H9 (cell line): ENCODE measurements at regions not wholly inside any gene's neighbourhood (a gene's known extent, or its start where the extent isn't known, plus 50 kb on each side); places are given as distances from the start of the nearest gene placed in this dataset.
A peak's percentile ranks its signal among the peaks of the same experiment; 100 is the strongest.

Experiments used
- DNase-seq: peaks from one replicate; pipeline ENCODE4 v3.0.0-alpha.2; 2017
- H2AFZ ChIP-seq: one replicate; pipeline ENCODE4 v1.6.1; 2013; ENCODE audit warnings: mild to moderate bottlenecking, low read length, control low read depth, moderate library complexity
- H2AK5ac ChIP-seq: 2 replicates; pipeline ENCODE4 v1.6.1; 2013; ENCODE audit warnings: low read length, control low read depth, mixed read lengths; ENCODE audit not compliant: insufficient read length
- H2BK120ac ChIP-seq: one replicate; pipeline ENCODE4 v1.6.1; 2013; ENCODE audit warnings: low read depth, mild to moderate bottlenecking, low read length, control low read depth, inconsistent platforms; ENCODE audit not compliant: poor library complexity, severe bottlenecking
- H2BK12ac ChIP-seq: 2 replicates; pipeline ENCODE4 v1.6.1; 2013; ENCODE audit warnings: low read length, control low read depth, mixed read lengths, low read depth; ENCODE audit not compliant: insufficient read length
- H2BK15ac ChIP-seq: 2 replicates; pipeline ENCODE4 v1.6.1; 2013; ENCODE audit warnings: low read depth, low read length, control low read depth
- H2BK20ac ChIP-seq: one replicate; pipeline ENCODE4 v1.6.1; 2013; ENCODE audit warnings: low read depth, mild to moderate bottlenecking, low read length, control low read depth, inconsistent platforms; ENCODE audit not compliant: poor library complexity, severe bottlenecking
- H2BK5ac ChIP-seq: 2 replicates; pipeline ENCODE4 v1.6.1; 2013; ENCODE audit warnings: low read length, control low read depth, mixed read lengths; ENCODE audit not compliant: insufficient read length
- H3K14ac ChIP-seq: 2 replicates; pipeline ENCODE4 v1.6.1; 2013; ENCODE audit warnings: low read length, control low read depth; ENCODE audit not compliant: insufficient read depth
- H3K18ac ChIP-seq: 2 replicates; pipeline ENCODE4 v1.6.1; 2013; ENCODE audit warnings: low read depth, mild to moderate bottlenecking, mixed read lengths, low read length, control low read depth; ENCODE audit not compliant: insufficient read length
- H3K23ac ChIP-seq: 2 replicates; pipeline ENCODE4 v1.6.1; 2013; ENCODE audit warnings: low read length, control low read depth, mixed read lengths, low read depth; ENCODE audit not compliant: insufficient read length
- H3K23me2 ChIP-seq: 2 replicates; pipeline ENCODE4 v1.6.1; 2013; ENCODE audit warnings: low read depth, mild to moderate bottlenecking, mixed read lengths, low read length, control low read depth; ENCODE audit not compliant: insufficient read length, poor library complexity, severe bottlenecking
- H3K27ac ChIP-seq: 2 replicates; pipeline ENCODE4 v1.5.1; 2013; ENCODE audit warnings: low read length, control low read depth, mixed read lengths, low read depth; ENCODE audit not compliant: insufficient read length
- H3K27me3 ChIP-seq: 2 replicates; pipeline ENCODE4 v1.6.1; 2013; ENCODE audit warnings: low read length, control low read depth, inconsistent platforms; ENCODE audit not compliant: insufficient read depth
- H3K4ac ChIP-seq: 2 replicates; pipeline ENCODE4 v1.6.1; 2013; ENCODE audit warnings: low read depth, mild to moderate bottlenecking, control low read depth, inconsistent platforms, low read length, moderate library complexity
- H3K4me1 ChIP-seq: 2 replicates; pipeline ENCODE4 v1.6.1; 2013; ENCODE audit warnings: low read length, control low read depth, inconsistent platforms; ENCODE audit not compliant: insufficient read depth
- H3K4me2 ChIP-seq: 2 replicates; pipeline ENCODE4 v1.6.1; 2013; ENCODE audit warnings: low read length, control low read depth, mixed read lengths; ENCODE audit not compliant: insufficient read length, insufficient read depth
- H3K56ac ChIP-seq: 2 replicates; pipeline ENCODE4 v1.6.1; 2013; ENCODE audit warnings: low read depth, mild to moderate bottlenecking, mixed read lengths, low read length, control low read depth; ENCODE audit not compliant: insufficient read length
- H3K79me1 ChIP-seq: 2 replicates; pipeline ENCODE4 v1.6.1; 2013; ENCODE audit warnings: low read depth, mild to moderate bottlenecking, moderate library complexity, low read length, control low read depth, inconsistent platforms; ENCODE audit not compliant: insufficient read depth, poor library complexity, severe bottlenecking
- H3K79me2 ChIP-seq: 2 replicates; pipeline ENCODE4 v1.6.1; 2013; ENCODE audit warnings: low read length, control low read depth, inconsistent platforms; ENCODE audit not compliant: insufficient read depth
- H3K9ac ChIP-seq: 2 replicates; pipeline ENCODE4 v1.6.1; 2013; ENCODE audit warnings: low read length, control low read depth, mixed read lengths; ENCODE audit not compliant: insufficient read length; ENCODE audit errors: extremely low read depth
- H3K9me3 ChIP-seq: one replicate; pipeline ENCODE4 v1.6.1; 2013; ENCODE audit warnings: low read depth, low read length, inconsistent platforms; ENCODE audit not compliant: control insufficient read depth
- H3T11ph ChIP-seq: one replicate; pipeline ENCODE4 v1.6.1; 2013; ENCODE audit warnings: mild to moderate bottlenecking, low read length, control low read depth, inconsistent platforms
- H4K20me1 ChIP-seq: one replicate; pipeline ENCODE4 v1.6.1; 2013; ENCODE audit not compliant: control insufficient read depth, insufficient read length, insufficient read depth
- H4K5ac ChIP-seq: 2 replicates; pipeline ENCODE4 v1.6.1; 2013; ENCODE audit warnings: low read depth, mild to moderate bottlenecking, mixed read lengths, low read length, control low read depth; ENCODE audit not compliant: insufficient read length
- H4K8ac ChIP-seq: replicated peaks from 2 replicates; pipeline ENCODE4 v1.6.1; 2013; ENCODE audit warnings: low read length, control low read depth, mixed read lengths, low read depth; ENCODE audit not compliant: insufficient read length
- H4K91ac ChIP-seq: 2 replicates; pipeline ENCODE4 v1.6.1; 2013; ENCODE audit warnings: low read depth, mild to moderate bottlenecking, moderate library complexity, mixed read lengths, low read length, control low read depth; ENCODE audit not compliant: insufficient read length
- H3K27ac Mint-ChIP-seq, 3 experiments: 2 replicates in 2 of 3; 3 replicates in 1 of 3; pipeline ENCODE4 v1.8.0; 2020 to 2021; ENCODE audit warnings: mixed read lengths in 3 of 3, mild to moderate bottlenecking in 1 of 3, moderate library complexity in 1 of 3
- H3K27me3 Mint-ChIP-seq: 2 replicates; pipeline ENCODE4 v1.8.0; 2021; ENCODE audit warnings: low read depth, mild to moderate bottlenecking, moderate library complexity, mixed read lengths
- H3K36me3 Mint-ChIP-seq, 3 experiments: 2 replicates in 2 of 3; 3 replicates in 1 of 3; pipeline ENCODE4 v1.8.0; 2020 to 2021; ENCODE audit warnings: low read depth in 3 of 3, mixed read lengths in 3 of 3; ENCODE audit not compliant: insufficient read depth in 1 of 3
- H3K4me1 Mint-ChIP-seq, 2 experiments: 2 replicates each; pipeline ENCODE4 v1.8.0; 2020; ENCODE audit warnings: mixed read lengths in 2 of 2
- H3K4me3 Mint-ChIP-seq, 2 experiments: 2 replicates in 1 of 2; 3 replicates in 1 of 2; pipeline ENCODE4 v1.8.0; 2020 to 2021; ENCODE audit warnings: mild to moderate bottlenecking in 2 of 2, mixed read lengths in 2 of 2, moderate library complexity in 1 of 2
- H3K9me3 Mint-ChIP-seq, 2 experiments: 2 replicates in 1 of 2; 3 replicates in 1 of 2; pipeline ENCODE4 v1.8.0; 2020; ENCODE audit warnings: mild to moderate bottlenecking in 2 of 2, mixed read lengths in 2 of 2, moderate library complexity in 1 of 2
- CTCF ChIP-seq: fragments of 200-600 bp; sonication (generic); conservative IDR thresholded peaks from 3 replicates; pipeline ENCODE4 v1.8.0; 2021; ENCODE audit warnings: antibody characterized with exemption, mild to moderate bottlenecking
- WGBS: extraction: QIAGEN DNeasy Blood & Tissue Kit; methylation state at CpG from one replicate; pipeline ENCODE4 v1.1.7; 2013; ENCODE audit warnings: missing lambda C conversion rate, low lambda C conversion rate, mixed read lengths; ENCODE audit not compliant: insufficient read length; ENCODE audit errors: extremely low coverage; 5-methylcytosine and 5-hydroxymethylcytosine counted together

- Histone ChIP-seq H3K4ac (no peak overlapping the region), H3K9me3 (no peaks in the 10 kb centered on the region), H3K18ac (no peak overlapping the region), H3K27me3 (no peaks in the 10 kb centered on the region), H4K91ac (no peak overlapping the region), H3K4me2 (no peak overlapping the region), H2BK20ac (no peak overlapping the region), H2BK15ac (no peak overlapping the region), H3K9ac (no peak overlapping the region), H4K20me1 (no peaks in the 10 kb centered on the region), H4K8ac (no peak overlapping the region), H3K79me1 (no peaks in the 10 kb centered on the region), H2BK5ac (no peak overlapping the region), H2AFZ (no peak overlapping the region), H3K79me2 (no peaks in the 10 kb centered on the region), H3K23ac (no peak overlapping the region), H3K4me1 (no peaks in the 10 kb centered on the region), H4K5ac (no peak overlapping the region), H2BK120ac (no peak overlapping the region), H3T11ph (no peak overlapping the region), H2AK5ac (no peak overlapping the region), H3K56ac (no peak overlapping the region), H3K14ac (no peak overlapping the region), H3K23me2 (no peaks in the 10 kb centered on the region), H2BK12ac (no peak overlapping the region), H3K27ac (no peak overlapping the region)
- H3K4me1 Mint-ChIP-seq, result 0 out of 4 replicates have a peak, but pooled peaks cover 0 to 3% of the 10 kb centered on the region in 2 experiments
- no peak overlapping the region for H3K4me3 Mint-ChIP-seq
- DNase-seq, result peak; percentile 73
- H3K27me3 Mint-ChIP-seq, result no peaks in the 10 kb centered on the region
- peaks cover 21 to 31% of the 10 kb centered on the region in 2 experiments for H3K9me3 Mint-ChIP-seq
- no CpG with 5 or more reads among the region's 5 CpGs for WGBS
- H3K27ac Mint-ChIP-seq, result no peak overlapping the region
- TF ChIP-seq CTCF, result peak; percentile 69
- peaks cover 6 to 33% (median 6%) of the 10 kb centered on the region in 3 experiments; a peak in 6 of 7 replicates for H3K36me3 Mint-ChIP-seq
Measured at GRCh38 chr5:164422400-164422799, 917.0 kb downstream of the MAT2B start.
